WTC11 (cell line): ENCODE measurements at regions not wholly inside any gene's neighbourhood (a gene's known extent, or its start where the extent isn't known, plus 50 kb on each side); places are given as distances from the start of the nearest gene placed in this dataset.

Experiments used
- ATAC-seq: fragments of 200-7000 bp; cut with Tn5 transposase; 2 replicates; pipeline ENCODE4 v1.10.0; 2021; ENCODE audit warnings: mild to moderate bottlenecking, moderate library complexity
- CTCF ChIA-PET: fragments of 300-600 bp; sonication (Branson Sonifier 250); formaldehyde crosslinking; loops from one replicate; lab custom pipeline; 2021; ENCODE audit warnings: antibody characterized with exemption; lab: Charles Lee
- POLR2A ChIA-PET: fragments of 350-600 bp; sonication (Branson Sonifier 250); formaldehyde crosslinking; loops from one replicate; lab custom pipeline; 2021; ENCODE audit warnings: antibody characterized with exemption; lab: Charles Lee
- DNase-seq: peaks from one replicate; pipeline ENCODE4 v3.0.0; 2021; ENCODE audit warnings: low spot score
- H3K27ac Mint-ChIP-seq: 2 replicates; pipeline ENCODE4 v1.8.0; 2021; ENCODE audit warnings: mixed read lengths
- H3K27me3 Mint-ChIP-seq: 2 replicates; pipeline ENCODE4 v1.8.0; 2021; ENCODE audit warnings: low read depth, mild to moderate bottlenecking, moderate library complexity, mixed read lengths
- H3K36me3 Mint-ChIP-seq: 2 replicates; pipeline ENCODE4 v1.8.0; 2021; ENCODE audit warnings: mixed read lengths
- H3K4me1 Mint-ChIP-seq: 2 replicates; pipeline ENCODE4 v1.8.0; 2022; ENCODE audit warnings: mixed read lengths
- H3K4me3 Mint-ChIP-seq: 2 replicates; pipeline ENCODE4 v1.8.0; 2021; ENCODE audit warnings: mild to moderate bottlenecking, moderate library complexity, mixed read lengths
- H3K9me3 Mint-ChIP-seq: 2 replicates; pipeline ENCODE4 v1.8.0; 2021; ENCODE audit warnings: mixed read lengths
- ATF1 ChIP-seq: sonication (generic); formaldehyde crosslinking; IDR thresholded peaks from 2 replicates; pipeline ENCODE4 v1.8.1; 2023; ENCODE audit warnings: mild to moderate bottlenecking, moderate library complexity, missing genetic modification reagents
- CBFB ChIP-seq: sonication (generic); formaldehyde crosslinking; IDR thresholded peaks from 2 replicates; pipeline ENCODE4 v1.8.1; 2022; ENCODE audit warnings: mild to moderate bottlenecking, low read depth, missing genetic modification reagents
- EMX1 ChIP-seq: fragments of 250-450 bp; sonication (Bioruptor Pico); IDR thresholded peaks from 2 replicates; pipeline ENCODE4 v1.8.0; 2021; ENCODE audit warnings: mild to moderate bottlenecking
- FOXJ3 ChIP-seq: sonication (generic); formaldehyde crosslinking; IDR thresholded peaks from 2 replicates; pipeline ENCODE4 v1.9.0; 2021; ENCODE audit warnings: missing genetic modification reagents, mild to moderate bottlenecking, borderline replicate concordance
- GTF2I ChIP-seq: fragments of 250-450 bp; sonication (Bioruptor Pico); conservative IDR thresholded peaks from 2 replicates; pipeline ENCODE4 v1.4.0; 2021; ENCODE audit warnings: mild to moderate bottlenecking
- HMGA2 ChIP-seq: fragments of 250-450 bp; sonication (Bioruptor Pico); IDR thresholded peaks from 2 replicates; pipeline ENCODE4 v1.4.0; 2021; ENCODE audit warnings: mild to moderate bottlenecking, moderate library complexity
- JAZF1 ChIP-seq: fragments of 250-450 bp; sonication (Bioruptor Pico); IDR thresholded peaks from 2 replicates; pipeline ENCODE4 v1.9.0; 2021; ENCODE audit warnings: moderate library complexity, mild to moderate bottlenecking, inconsistent platforms
- JUN ChIP-seq: sonication (generic); formaldehyde crosslinking; IDR thresholded peaks from 2 replicates; pipeline ENCODE4 v1.8.0; 2023; ENCODE audit warnings: mild to moderate bottlenecking, missing genetic modification reagents
- MXD4 ChIP-seq: fragments of 250-450 bp; sonication (Bioruptor Pico); IDR thresholded peaks from 2 replicates; pipeline ENCODE4 v1.8.0; 2021; ENCODE audit warnings: mild to moderate bottlenecking, moderate library complexity, borderline replicate concordance
- MYBL2 ChIP-seq: sonication (generic); formaldehyde crosslinking; IDR thresholded peaks from 2 replicates; pipeline ENCODE4 v1.8.1; 2023; ENCODE audit warnings: mild to moderate bottlenecking, moderate library complexity, missing genetic modification reagents
- NR1H2 ChIP-seq: sonication (generic); formaldehyde crosslinking; IDR thresholded peaks from 2 replicates; pipeline ENCODE4 v1.9.0; 2021; ENCODE audit warnings: mild to moderate bottlenecking, moderate library complexity, missing genetic modification reagents
- NR2C2 ChIP-seq: sonication (generic); formaldehyde crosslinking; IDR thresholded peaks from 2 replicates; pipeline ENCODE4 v1.8.0; 2022; ENCODE audit warnings: mild to moderate bottlenecking, missing genetic modification reagents
- OVOL2 ChIP-seq: fragments of 250-450 bp; sonication (Bioruptor Pico); IDR thresholded peaks from 2 replicates; pipeline ENCODE4 v1.9.0; 2021; ENCODE audit warnings: mild to moderate bottlenecking, borderline replicate concordance
- PRRX2 ChIP-seq: fragments of 250-450 bp; sonication (Bioruptor Pico); IDR thresholded peaks from 2 replicates; pipeline ENCODE4 v1.8.0; 2021; ENCODE audit warnings: mild to moderate bottlenecking
- RORB ChIP-seq: fragments of 250-450 bp; sonication (Bioruptor Pico); IDR thresholded peaks from 2 replicates; pipeline ENCODE4 v1.9.0; 2021; ENCODE audit warnings: mild to moderate bottlenecking
- SMAD3 ChIP-seq: sonication (generic); formaldehyde crosslinking; IDR thresholded peaks from 2 replicates; pipeline ENCODE4 v1.8.0; 2022; ENCODE audit warnings: missing genetic modification reagents, mild to moderate bottlenecking, borderline replicate concordance
- SMAD4 ChIP-seq: sonication (generic); formaldehyde crosslinking; IDR thresholded peaks from 2 replicates; pipeline ENCODE4 v1.8.0; 2022; ENCODE audit warnings: mild to moderate bottlenecking, missing genetic modification reagents
- TCF7 ChIP-seq: sonication (generic); formaldehyde crosslinking; IDR thresholded peaks from 2 replicates; pipeline ENCODE4 v1.8.0; 2022; ENCODE audit warnings: mild to moderate bottlenecking, low read depth, missing genetic modification reagents, moderate library complexity
- TP53 ChIP-seq: sonication (generic); formaldehyde crosslinking; IDR thresholded peaks from 2 replicates; pipeline ENCODE4 v1.8.1; 2023; ENCODE audit warnings: mild to moderate bottlenecking, missing genetic modification reagents
- ZNF219 ChIP-seq: sonication (generic); formaldehyde crosslinking; IDR thresholded peaks from 2 replicates; pipeline ENCODE4 v1.8.0; 2023; ENCODE audit warnings: missing genetic modification reagents, mild to moderate bottlenecking, borderline replicate concordance
- ZNF232 ChIP-seq: sonication (generic); formaldehyde crosslinking; IDR thresholded peaks from 2 replicates; pipeline ENCODE4 v1.8.0; 2022; ENCODE audit warnings: mild to moderate bottlenecking, missing genetic modification reagents
- ZNF396 ChIP-seq: fragments of 250-450 bp; sonication (Bioruptor Pico); IDR thresholded peaks from 2 replicates; pipeline ENCODE4 v1.8.0; 2021; ENCODE audit warnings: mild to moderate bottlenecking, moderate library complexity, borderline replicate concordance
- TF ChIP-seq, protein P1 (sequence below): sonication (generic); formaldehyde crosslinking; IDR thresholded peaks from 2 replicates; pipeline ENCODE4 v1.8.0; 2022; ENCODE audit warnings: mild to moderate bottlenecking, missing genetic modification reagents
- TF ChIP-seq, protein P2 (sequence below): sonication (generic); formaldehyde crosslinking; IDR thresholded peaks from 2 replicates; pipeline ENCODE4 v1.8.0; 2022; ENCODE audit warnings: mild to moderate bottlenecking, missing genetic modification reagents
- TF ChIP-seq, protein P3 (sequence below): sonication (generic); formaldehyde crosslinking; IDR thresholded peaks from 2 replicates; pipeline ENCODE4 v1.8.1; 2022; ENCODE audit warnings: missing genetic modification reagents, borderline replicate concordance
- TF ChIP-seq, protein P4 (sequence below): fragments of 250-450 bp; sonication (Bioruptor Pico); IDR thresholded peaks from 2 replicates; pipeline ENCODE4 v2.1.2; 2022; ENCODE audit warnings: mild to moderate bottlenecking, moderate library complexity
- TF ChIP-seq, protein P5 (sequence below): sonication (generic); formaldehyde crosslinking; IDR thresholded peaks from 2 replicates; pipeline ENCODE4 v1.8.1; 2023; ENCODE audit warnings: mild to moderate bottlenecking, missing genetic modification reagents, moderate library complexity
- TF ChIP-seq, protein P6 (sequence below): sonication (generic); formaldehyde crosslinking; IDR thresholded peaks from 2 replicates; pipeline ENCODE4 v1.8.1; 2022; ENCODE audit warnings: mild to moderate bottlenecking, moderate library complexity, missing genetic modification reagents
- TF ChIP-seq, protein P7 (sequence below): fragments of 200-600 bp; IDR thresholded peaks from 2 replicates; pipeline ENCODE4 v1.8.0; 2022; ENCODE audit warnings: antibody characterized with exemption
- TF ChIP-seq, protein P8 (sequence below): sonication (generic); formaldehyde crosslinking; IDR thresholded peaks from 2 replicates; pipeline ENCODE4 v1.8.1; 2022; ENCODE audit warnings: low read depth, mild to moderate bottlenecking, moderate library complexity, missing genetic modification reagents, borderline replicate concordance

DNA sequence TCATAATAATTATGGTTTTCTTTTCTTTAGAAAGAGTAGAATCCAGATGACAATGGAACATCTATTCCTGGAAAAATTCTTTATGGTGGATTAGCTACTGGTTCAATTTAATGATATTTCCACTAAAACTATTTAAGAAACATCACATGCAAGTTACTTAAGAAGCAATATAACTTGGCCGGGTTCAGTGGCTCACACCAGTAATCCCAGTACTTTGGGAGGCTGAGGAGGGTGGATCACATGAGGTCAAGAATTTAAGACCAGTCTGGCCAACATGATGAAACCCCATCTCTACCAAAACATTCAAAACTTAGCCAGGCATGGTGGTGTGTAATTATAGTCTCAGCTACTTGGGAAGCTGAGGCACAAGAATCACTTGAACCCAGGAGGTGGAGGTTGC is 65.9 kb upstream of the SMLR1 start (continued):
- TF ChIP-seq, protein P1, sequence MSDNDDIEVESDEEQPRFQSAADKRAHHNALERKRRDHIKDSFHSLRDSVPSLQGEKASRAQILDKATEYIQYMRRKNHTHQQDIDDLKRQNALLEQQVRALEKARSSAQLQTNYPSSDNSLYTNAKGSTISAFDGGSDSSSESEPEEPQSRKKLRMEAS (CRISPR knock-in tag): no peak
- TF ChIP-seq SMAD4 (CRISPR knock-in tag): no peak
- TF ChIP-seq SMAD3 (CRISPR knock-in tag): no peak
- no peak for TF ChIP-seq MYBL2
- TF ChIP-seq HMGA2 (CRISPR knock-in tag): no peak
- no peak for TF ChIP-seq PRRX2
- no peak for TF ChIP-seq NR2C2 (CRISPR knock-in tag)
- no peak for TF ChIP-seq TP53
- TF ChIP-seq JAZF1: no peak
- no peak for TF ChIP-seq CBFB (CRISPR knock-in tag)
- TF ChIP-seq ZNF396 (CRISPR knock-in tag): no peak
- no peak for TF ChIP-seq EMX1 (CRISPR knock-in tag)
- no peak for TF ChIP-seq ZNF232 (CRISPR knock-in tag)
- TF ChIP-seq, protein P2, sequence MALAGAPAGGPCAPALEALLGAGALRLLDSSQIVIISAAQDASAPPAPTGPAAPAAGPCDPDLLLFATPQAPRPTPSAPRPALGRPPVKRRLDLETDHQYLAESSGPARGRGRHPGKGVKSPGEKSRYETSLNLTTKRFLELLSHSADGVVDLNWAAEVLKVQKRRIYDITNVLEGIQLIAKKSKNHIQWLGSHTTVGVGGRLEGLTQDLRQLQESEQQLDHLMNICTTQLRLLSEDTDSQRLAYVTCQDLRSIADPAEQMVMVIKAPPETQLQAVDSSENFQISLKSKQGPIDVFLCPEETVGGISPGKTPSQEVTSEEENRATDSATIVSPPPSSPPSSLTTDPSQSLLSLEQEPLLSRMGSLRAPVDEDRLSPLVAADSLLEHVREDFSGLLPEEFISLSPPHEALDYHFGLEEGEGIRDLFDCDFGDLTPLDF (CRISPR knock-in tag): no peak
- no peak for TF ChIP-seq OVOL2 (CRISPR knock-in tag)

DNA sequence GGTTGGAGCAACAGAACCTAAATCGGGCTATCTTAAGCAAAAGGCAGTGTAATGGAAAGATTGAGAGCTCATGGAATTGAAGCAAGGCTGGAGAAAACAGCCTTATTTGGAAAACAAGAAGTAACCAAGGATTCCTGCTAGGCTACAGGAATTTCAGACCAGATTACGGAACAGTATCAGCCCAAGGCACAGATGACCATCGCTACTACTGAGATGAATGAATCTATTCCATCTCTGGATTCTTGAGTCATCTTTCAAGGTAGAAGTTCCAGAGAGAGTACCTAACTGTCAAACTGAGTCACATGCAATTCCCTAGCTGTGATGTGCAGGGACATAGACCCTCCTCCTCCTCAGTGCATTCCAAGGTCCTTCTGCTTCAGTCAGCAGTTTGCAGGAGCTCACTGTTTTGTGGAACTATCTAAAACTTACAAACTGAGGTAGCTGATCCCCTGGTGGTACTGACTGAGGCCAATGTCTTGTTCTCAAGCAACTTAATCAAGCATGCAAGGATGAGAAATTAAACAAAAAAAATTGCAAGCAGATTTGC is 62.0 kb upstream of the SMLR1 start:
- CTCF ChIA-PET: no interaction called here
- TF ChIP-seq NR1H2 (CRISPR knock-in tag) (no peak), GTF2I (CRISPR knock-in tag) (no peak), JAZF1 (no peak), JUN (CRISPR knock-in tag) (no peak), ZNF232 (CRISPR knock-in tag) (no peak), ZNF219 (no peak), FOXJ3 (CRISPR knock-in tag) (no peak), TCF7 (no peak), ATF1 (CRISPR knock-in tag) (no peak), MXD4 (CRISPR knock-in tag) (no peak), RORB (no peak)
- TF ChIP-seq, protein P3, sequence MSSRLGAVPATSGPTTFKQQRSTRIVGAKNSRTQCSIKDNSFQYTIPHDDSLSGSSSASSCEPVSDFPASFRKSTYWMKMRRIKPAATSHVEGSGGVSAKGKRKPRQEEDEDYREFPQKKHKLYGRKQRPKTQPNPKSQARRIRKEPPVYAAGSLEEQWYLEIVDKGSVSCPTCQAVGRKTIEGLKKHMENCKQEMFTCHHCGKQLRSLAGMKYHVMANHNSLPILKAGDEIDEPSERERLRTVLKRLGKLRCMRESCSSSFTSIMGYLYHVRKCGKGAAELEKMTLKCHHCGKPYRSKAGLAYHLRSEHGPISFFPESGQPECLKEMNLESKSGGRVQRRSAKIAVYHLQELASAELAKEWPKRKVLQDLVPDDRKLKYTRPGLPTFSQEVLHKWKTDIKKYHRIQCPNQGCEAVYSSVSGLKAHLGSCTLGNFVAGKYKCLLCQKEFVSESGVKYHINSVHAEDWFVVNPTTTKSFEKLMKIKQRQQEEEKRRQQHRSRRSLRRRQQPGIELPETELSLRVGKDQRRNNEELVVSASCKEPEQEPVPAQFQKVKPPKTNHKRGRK (CRISPR knock-in tag): no peak
- TF ChIP-seq, protein P4, sequence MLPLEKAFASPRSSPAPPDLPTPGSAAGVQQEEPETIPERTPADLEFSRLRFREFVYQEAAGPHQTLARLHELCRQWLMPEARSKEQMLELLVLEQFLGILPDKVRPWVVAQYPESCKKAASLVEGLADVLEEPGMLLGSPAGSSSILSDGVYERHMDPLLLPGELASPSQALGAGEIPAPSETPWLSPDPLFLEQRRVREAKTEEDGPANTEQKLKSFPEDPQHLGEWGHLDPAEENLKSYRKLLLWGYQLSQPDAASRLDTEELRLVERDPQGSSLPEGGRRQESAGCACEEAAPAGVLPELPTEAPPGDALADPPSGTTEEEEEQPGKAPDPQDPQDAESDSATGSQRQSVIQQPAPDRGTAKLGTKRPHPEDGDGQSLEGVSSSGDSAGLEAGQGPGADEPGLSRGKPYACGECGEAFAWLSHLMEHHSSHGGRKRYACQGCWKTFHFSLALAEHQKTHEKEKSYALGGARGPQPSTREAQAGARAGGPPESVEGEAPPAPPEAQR: no peak
- TF ChIP-seq, protein P5, sequence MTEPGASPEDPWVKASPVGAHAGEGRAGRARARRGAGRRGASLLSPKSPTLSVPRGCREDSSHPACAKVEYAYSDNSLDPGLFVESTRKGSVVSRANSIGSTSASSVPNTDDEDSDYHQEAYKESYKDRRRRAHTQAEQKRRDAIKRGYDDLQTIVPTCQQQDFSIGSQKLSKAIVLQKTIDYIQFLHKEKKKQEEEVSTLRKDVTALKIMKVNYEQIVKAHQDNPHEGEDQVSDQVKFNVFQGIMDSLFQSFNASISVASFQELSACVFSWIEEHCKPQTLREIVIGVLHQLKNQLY: no peak
- TF ChIP-seq, protein P6, sequence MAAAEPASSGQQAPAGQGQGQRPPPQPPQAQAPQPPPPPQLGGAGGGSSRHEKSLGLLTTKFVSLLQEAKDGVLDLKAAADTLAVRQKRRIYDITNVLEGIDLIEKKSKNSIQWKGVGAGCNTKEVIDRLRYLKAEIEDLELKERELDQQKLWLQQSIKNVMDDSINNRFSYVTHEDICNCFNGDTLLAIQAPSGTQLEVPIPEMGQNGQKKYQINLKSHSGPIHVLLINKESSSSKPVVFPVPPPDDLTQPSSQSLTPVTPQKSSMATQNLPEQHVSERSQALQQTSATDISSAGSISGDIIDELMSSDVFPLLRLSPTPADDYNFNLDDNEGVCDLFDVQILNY (CRISPR knock-in tag): no peak
- TF ChIP-seq, protein P7, sequence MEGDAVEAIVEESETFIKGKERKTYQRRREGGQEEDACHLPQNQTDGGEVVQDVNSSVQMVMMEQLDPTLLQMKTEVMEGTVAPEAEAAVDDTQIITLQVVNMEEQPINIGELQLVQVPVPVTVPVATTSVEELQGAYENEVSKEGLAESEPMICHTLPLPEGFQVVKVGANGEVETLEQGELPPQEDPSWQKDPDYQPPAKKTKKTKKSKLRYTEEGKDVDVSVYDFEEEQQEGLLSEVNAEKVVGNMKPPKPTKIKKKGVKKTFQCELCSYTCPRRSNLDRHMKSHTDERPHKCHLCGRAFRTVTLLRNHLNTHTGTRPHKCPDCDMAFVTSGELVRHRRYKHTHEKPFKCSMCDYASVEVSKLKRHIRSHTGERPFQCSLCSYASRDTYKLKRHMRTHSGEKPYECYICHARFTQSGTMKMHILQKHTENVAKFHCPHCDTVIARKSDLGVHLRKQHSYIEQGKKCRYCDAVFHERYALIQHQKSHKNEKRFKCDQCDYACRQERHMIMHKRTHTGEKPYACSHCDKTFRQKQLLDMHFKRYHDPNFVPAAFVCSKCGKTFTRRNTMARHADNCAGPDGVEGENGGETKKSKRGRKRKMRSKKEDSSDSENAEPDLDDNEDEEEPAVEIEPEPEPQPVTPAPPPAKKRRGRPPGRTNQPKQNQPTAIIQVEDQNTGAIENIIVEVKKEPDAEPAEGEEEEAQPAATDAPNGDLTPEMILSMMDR: no peak
- TF ChIP-seq, protein P8, sequence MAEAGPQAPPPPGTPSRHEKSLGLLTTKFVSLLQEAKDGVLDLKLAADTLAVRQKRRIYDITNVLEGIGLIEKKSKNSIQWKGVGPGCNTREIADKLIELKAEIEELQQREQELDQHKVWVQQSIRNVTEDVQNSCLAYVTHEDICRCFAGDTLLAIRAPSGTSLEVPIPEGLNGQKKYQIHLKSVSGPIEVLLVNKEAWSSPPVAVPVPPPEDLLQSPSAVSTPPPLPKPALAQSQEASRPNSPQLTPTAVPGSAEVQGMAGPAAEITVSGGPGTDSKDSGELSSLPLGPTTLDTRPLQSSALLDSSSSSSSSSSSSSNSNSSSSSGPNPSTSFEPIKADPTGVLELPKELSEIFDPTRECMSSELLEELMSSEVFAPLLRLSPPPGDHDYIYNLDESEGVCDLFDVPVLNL (CRISPR knock-in tag): no peak
- Mint-ChIP-seq H3K27me3 (no peaks in the 10 kb centered on the region), H3K9me3 (peaks cover 5% of the 10 kb centered on the region), H3K4me3 (no peak overlapping the region), H3K36me3 (no peaks in the 10 kb centered on the region), H3K27ac (no peak overlapping the region), H3K4me1 (peaks cover 2% of the 10 kb centered on the region; the same call in 1 of the 2 replicates)
- ATAC-seq (no peak), DNase-seq (no peak)
- POLR2A ChIA-PET: interaction anchor here (0.6 kb wide), 1 partner anchor 588 kb away, joined by 3 read pairs; no protein-coding TSS in a partner anchor
